ENCODE measurements at regions not wholly inside any gene's neighbourhood (a gene's known extent, or its start where the extent isn't known, plus 50 kb on each side); places are given as distances from the start of the nearest gene placed in this dataset.

- ATAC-seq (ENCODE audit: low FRiP score) (no peak), DNase-seq (ENCODE audit: low spot score) (no peak)
- no peak for TF ChIP-seq CTCF (IDR thresholded peaks at IDR 0.05)
These were observed 247.6 kb upstream of the PSMD7 start for GRCh38 chr16:74049027-74049426.

- TF ChIP-seq CTCF (IDR thresholded peaks at IDR 0.05): no peak
- ATAC-seq (ENCODE audit: low FRiP score): no peak
- DNase-seq (ENCODE audit: low spot score): no peak
These were observed 250.1 kb upstream of the PSMD7 start for GRCh38 chr16:74046524-74046923.

GRCh38 chr16:74045513-74045912, 251.1 kb upstream of the PSMD7 start:
- no peak for DNase-seq (ENCODE audit: low spot score)
- TF ChIP-seq CTCF (IDR thresholded peaks at IDR 0.05): no peak
- no peak for ATAC-seq (ENCODE audit: low FRiP score)

- TF ChIP-seq CTCF (IDR thresholded peaks at IDR 0.05): no peak
- ATAC-seq (ENCODE audit: low FRiP score) (no peak), DNase-seq (ENCODE audit: low spot score) (no peak)
These were observed 260.8 kb upstream of the PSMD7 start for GRCh38 chr16:74035816-74036215.

- no peak for TF ChIP-seq CTCF (IDR thresholded peaks at IDR 0.05)
- no peak for DNase-seq (ENCODE audit: low spot score)
- no peak for ATAC-seq (ENCODE audit: low FRiP score)
These were observed 261.8 kb upstream of the PSMD7 start for GRCh38 chr16:74034862-74035261.

GRCh38 chr16:74034200-74034599, 262.4 kb upstream of the PSMD7 start:
- ATAC-seq (ENCODE audit: low FRiP score) (no peak), DNase-seq (ENCODE audit: low spot score) (no peak)
- TF ChIP-seq CTCF (IDR thresholded peaks at IDR 0.05): no peak

- DNase-seq (ENCODE audit: low spot score): no peak
- ATAC-seq (ENCODE audit: low FRiP score): no peak
- TF ChIP-seq CTCF (IDR thresholded peaks at IDR 0.05): no peak
These were observed 263.1 kb upstream of the PSMD7 start for GRCh38 chr16:74033441-74033995.

All from omental fat pad (tissue), 3 donors.